ENCODE measurements at regions not wholly inside any gene's neighbourhood (a gene's known extent, or its start where the extent isn't known, plus 50 kb on each side); places are given as distances from the start of the nearest gene placed in this dataset.

DNA sequence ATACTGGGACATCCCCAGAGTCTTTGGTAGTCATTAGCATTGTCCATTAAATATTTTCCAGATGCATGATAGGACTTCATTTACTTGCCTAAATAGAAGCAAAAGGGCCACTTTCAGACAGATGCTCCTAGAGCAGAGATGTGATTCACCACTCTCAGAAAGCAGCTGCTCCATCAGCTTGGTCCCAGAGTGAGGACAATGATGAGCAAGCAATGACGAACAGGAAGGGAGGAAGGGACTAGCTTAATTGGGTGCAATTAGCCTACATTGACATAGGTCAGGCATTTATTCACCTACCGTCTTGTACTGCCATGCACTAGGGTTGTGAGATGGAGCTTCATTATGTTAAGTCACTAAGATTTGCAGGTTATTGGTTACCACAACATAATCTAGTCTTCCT, 85.1 kb upstream of the PLXNA2 start:
- TF ChIP-seq, protein P1, sequence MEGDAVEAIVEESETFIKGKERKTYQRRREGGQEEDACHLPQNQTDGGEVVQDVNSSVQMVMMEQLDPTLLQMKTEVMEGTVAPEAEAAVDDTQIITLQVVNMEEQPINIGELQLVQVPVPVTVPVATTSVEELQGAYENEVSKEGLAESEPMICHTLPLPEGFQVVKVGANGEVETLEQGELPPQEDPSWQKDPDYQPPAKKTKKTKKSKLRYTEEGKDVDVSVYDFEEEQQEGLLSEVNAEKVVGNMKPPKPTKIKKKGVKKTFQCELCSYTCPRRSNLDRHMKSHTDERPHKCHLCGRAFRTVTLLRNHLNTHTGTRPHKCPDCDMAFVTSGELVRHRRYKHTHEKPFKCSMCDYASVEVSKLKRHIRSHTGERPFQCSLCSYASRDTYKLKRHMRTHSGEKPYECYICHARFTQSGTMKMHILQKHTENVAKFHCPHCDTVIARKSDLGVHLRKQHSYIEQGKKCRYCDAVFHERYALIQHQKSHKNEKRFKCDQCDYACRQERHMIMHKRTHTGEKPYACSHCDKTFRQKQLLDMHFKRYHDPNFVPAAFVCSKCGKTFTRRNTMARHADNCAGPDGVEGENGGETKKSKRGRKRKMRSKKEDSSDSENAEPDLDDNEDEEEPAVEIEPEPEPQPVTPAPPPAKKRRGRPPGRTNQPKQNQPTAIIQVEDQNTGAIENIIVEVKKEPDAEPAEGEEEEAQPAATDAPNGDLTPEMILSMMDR (IDR thresholded peaks at IDR 0.05) = no peak
- no peak for TF ChIP-seq POLR2A (IDR thresholded peaks at IDR 0.05)
